GM18867 (cell line): ENCODE measurements at regions not wholly inside any gene's neighbourhood (a gene's known extent, or its start where the extent isn't known, plus 50 kb on each side); places are given as distances from the start of the nearest gene placed in this dataset.
"Not testable (repeated sequence)": the region's sequence is repeated elsewhere in the genome, so short reads cannot be mapped to it uniquely, and the experiment has no call there.

ENCODE experiments used
- ATAC-seq: cut with Tn5 transposase; IDR thresholded peaks from one replicate; pipeline ENCODE4 v1.9.1; 2021; ENCODE audit warnings: mild to moderate bottlenecking, moderate library complexity; ENCODE audit not compliant: unreplicated experiment

GRCh38 chr3:163726125-163726524 lies 1352.2 kb downstream of the SI start:
- no peak for ATAC-seq

- no peak for ATAC-seq
Measured at GRCh38 chr3:163722405-163722804, 1355.9 kb downstream of the SI start.

GRCh38 chr3:163721596-163721995 lies 1356.7 kb downstream of the SI start:
- no peak for ATAC-seq

- no peak for ATAC-seq
Measured at GRCh38 chr3:163717377-163717776, 1360.9 kb downstream of the SI start.

GRCh38 chr3:163708428-163708827 lies 1369.9 kb downstream of the SI start:
- ATAC-seq = no peak

- no peak for ATAC-seq
Measured at GRCh38 chr3:163707659-163708058, 1370.6 kb downstream of the SI start.

GRCh38 chr3:163698221-163698620 lies 1380.1 kb downstream of the SI start:
- ATAC-seq = not testable (repeated sequence)

GRCh38 chr3:163692494-163692893 lies 1385.8 kb downstream of the SI start:
- ATAC-seq = no peak

GRCh38 chr3:163684651-163685050 lies 1393.6 kb downstream of the SI start:
- ATAC-seq = no peak

GRCh38 chr3:163672954-163673353 lies 1405.3 kb downstream of the SI start:
- no peak for ATAC-seq

- no peak for ATAC-seq
Measured at GRCh38 chr3:163671201-163671600, 1407.1 kb downstream of the SI start.

GRCh38 chr3:163664466-163664865 lies 1413.8 kb downstream of the SI start:
- no peak for ATAC-seq

- no peak for ATAC-seq
Measured at GRCh38 chr3:163657088-163657487, 1421.2 kb downstream of the SI start.

- ATAC-seq = no peak
Measured at GRCh38 chr3:163655021-163655420, 1423.3 kb downstream of the SI start.

- ATAC-seq = no peak
Measured at GRCh38 chr3:163644172-163644571, 1434.1 kb downstream of the SI start.

- ATAC-seq = no peak
Measured at GRCh38 chr3:163632722-163633121, 1445.6 kb downstream of the SI start.

- ATAC-seq = no peak
Measured at GRCh38 chr3:163626753-163627152, 1451.5 kb downstream of the SI start.

GRCh38 chr3:163622384-163622783 lies 1455.9 kb downstream of the SI start:
- no peak for ATAC-seq

GRCh38 chr3:163614886-163615285 lies 1463.4 kb downstream of the SI start:
- no peak for ATAC-seq

- no peak for ATAC-seq
Measured at GRCh38 chr3:163605915-163606314, 1472.4 kb downstream of the SI start.

GRCh38 chr3:163601426-163601825 lies 1476.9 kb downstream of the SI start:
- ATAC-seq = no peak

GRCh38 chr3:163587342-163587741 lies 1491.0 kb downstream of the SI start:
- no peak for ATAC-seq

GRCh38 chr3:163582967-163583366 lies 1495.3 kb downstream of the SI start:
- no peak for ATAC-seq

GRCh38 chr3:163577271-163577670 lies 1501.0 kb downstream of the SI start:
- ATAC-seq = no peak
